ENCODE measurements at regions not wholly inside any gene's neighbourhood (a gene's known extent, or its start where the extent isn't known, plus 50 kb on each side); places are given as distances from the start of the nearest gene placed in this dataset.

DNA sequence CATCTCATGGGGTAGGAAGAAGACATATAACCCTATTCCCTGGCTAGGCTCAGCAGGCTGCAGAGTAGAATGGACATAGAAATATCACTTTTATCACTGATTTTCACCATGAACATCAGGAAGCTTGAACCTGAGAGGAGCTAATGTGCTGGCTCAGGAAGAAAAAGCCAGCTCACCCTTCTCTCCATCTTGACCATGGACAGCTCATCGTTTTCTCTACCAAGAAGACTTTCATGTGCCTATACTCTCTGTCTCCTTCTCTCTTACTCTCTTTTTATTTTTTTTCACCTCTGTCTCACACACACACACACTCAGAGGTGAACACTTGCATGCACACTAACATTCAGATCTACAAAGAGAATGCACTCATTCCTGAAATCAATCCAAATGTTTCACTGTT, 372.8 kb upstream of the CNTNAP5 start:
- TF ChIP-seq POLR2AphosphoS5 (IDR thresholded peaks at IDR 0.05; ENCODE audit: low read depth, low read length), result no peak
- TF ChIP-seq CTCF (IDR thresholded peaks at IDR 0.05), result no peak
- TF ChIP-seq REST (IDR thresholded peaks at IDR 0.05; ENCODE audit: insufficient read depth in 1 of 2, low read depth in 2 of 2, low read length in 1 of 2), result no peak

All from Panc1 (cell line).